GM19372 (cell line): ENCODE measurements at regions not wholly inside any gene's neighbourhood (a gene's known extent, or its start where the extent isn't known, plus 50 kb on each side); places are given as distances from the start of the nearest gene placed in this dataset.
"Not testable (repeated sequence)": the region's sequence is repeated elsewhere in the genome, so short reads cannot be mapped to it uniquely, and the experiment has no call there.

Experiments
- ATAC-seq: cut with Tn5 transposase; IDR thresholded peaks from one replicate; pipeline ENCODE4 v1.9.1; 2021; ENCODE audit warnings: mild to moderate bottlenecking, low read depth, moderate library complexity; ENCODE audit not compliant: unreplicated experiment

DNA sequence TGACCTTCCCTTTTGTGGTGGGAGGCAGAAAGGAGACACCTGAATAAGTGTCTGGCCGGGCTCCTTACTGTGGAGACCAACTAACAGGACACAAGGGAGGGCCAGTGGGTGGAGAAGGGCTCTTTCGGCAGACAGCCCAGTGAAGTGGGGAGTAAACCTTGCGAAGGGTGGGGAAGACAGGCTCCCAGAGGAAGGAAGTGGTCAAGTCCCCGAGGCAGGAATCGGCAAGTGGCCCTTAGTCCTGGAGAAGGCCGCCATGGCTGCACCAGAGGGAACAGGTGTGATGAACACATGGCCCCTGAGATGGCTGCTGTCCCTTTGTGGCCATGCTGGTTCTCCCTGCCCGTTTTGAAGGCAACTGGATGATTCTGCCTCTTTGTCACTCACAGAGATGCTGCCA, 187.2 kb upstream of the IGFBP3 start:
- ATAC-seq = no peak

DNA sequence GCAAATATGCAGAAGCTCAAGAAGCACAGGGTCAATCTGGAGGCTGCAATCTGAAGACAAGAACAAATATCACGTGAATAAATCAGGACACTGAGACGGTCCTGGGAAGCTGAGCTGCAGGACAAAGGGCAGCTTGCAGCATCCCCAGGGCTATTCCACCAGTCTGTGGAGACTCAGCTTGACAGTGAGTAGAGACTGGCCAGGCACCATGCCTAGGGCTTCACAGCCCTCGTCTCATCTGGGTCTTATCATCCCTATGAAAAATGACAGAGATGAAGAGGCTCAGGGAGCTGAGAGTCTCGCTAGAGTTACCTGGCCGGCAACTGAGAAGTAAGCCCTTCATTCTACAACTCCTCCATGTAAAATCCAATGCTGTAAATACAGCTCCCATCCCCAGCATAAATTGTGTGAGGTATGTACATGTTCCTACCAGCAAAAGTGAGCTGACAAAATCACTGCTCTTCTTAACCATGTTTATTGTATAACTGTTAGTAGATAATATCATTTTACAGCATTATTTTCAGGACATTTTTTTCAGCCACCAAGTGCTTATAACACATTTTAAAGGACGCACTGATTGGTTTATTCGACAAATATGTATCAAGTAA, 186.6 kb upstream of the IGFBP3 start:
- no peak for ATAC-seq

DNA sequence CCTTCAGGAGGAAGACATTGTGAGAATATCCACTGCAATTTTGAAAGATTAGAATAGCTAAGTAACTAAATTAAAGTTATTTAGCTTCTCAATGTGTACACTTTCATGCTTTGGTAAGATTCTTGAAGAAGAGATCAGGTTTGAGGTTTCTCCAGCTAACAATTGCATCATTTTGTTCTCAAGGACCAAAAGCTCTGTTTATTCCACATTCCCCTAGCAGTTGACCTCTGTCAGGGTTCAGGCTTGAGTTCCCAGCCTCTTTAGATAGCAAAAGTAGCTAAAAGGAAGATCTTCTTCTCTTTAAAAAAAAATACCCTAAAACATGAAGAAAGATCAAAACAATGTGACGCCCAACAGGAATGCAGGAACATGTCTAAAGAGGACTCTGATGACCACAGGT, 179.4 kb upstream of the IGFBP3 start:
- ATAC-seq = no peak

DNA sequence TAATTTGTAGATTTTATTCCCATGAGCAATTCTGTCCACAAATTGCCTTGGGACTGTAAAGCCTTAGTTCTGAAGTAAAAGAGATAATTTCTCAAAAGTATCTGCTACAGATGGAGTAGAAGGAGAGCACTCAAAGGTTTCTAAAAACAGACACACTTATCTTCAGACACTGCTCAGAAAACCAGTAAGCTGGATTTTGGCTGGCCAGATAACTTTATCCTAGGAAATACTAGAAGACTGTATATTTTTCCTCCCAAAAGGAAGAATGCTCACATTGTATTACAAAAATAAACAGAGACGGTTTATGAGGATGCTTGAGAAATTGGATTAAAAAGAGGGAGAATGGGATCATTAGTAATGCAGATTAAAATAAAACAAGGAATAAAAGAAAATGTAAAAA, 178.0 kb upstream of the IGFBP3 start:
- no peak for ATAC-seq

DNA sequence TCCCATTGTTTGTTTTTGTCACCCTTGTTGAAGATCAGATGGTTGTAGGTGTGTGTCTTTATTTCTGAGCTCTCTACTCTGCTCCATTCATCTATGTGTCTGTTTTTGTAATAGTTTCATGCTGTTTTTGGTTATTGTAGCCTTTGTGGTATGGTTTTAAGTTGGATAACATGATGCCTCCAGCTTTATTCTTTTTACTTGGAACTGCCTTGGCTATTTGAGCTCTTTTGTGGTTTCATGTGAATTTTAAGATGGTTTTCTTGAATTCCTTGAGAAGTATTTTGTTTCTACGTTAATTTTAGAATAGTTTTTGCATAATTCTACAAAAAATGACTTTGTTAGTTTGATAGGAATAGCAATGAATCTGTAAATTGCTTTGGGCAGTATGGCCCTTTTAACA, 170.0 kb upstream of the IGFBP3 start:
- ATAC-seq = no peak

DNA sequence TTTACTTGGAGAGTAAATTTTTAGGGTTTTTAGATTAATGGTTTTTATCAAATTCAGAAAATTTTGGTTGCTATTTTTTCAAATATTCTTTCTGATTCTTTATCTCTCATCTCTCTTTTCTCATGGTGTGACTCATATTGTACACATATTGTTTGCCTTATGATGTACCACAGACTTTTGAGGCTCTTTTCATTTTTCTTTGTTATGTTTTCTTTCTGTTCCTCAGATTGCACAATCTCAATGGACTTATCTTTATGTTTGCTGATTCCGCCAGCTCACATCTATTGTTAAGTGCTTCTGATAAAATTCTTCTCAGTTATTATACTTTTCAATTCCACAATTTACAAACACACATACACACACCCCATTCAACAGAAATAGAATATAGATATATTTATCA, 168.2 kb upstream of the IGFBP3 start:
- ATAC-seq = no peak

DNA sequence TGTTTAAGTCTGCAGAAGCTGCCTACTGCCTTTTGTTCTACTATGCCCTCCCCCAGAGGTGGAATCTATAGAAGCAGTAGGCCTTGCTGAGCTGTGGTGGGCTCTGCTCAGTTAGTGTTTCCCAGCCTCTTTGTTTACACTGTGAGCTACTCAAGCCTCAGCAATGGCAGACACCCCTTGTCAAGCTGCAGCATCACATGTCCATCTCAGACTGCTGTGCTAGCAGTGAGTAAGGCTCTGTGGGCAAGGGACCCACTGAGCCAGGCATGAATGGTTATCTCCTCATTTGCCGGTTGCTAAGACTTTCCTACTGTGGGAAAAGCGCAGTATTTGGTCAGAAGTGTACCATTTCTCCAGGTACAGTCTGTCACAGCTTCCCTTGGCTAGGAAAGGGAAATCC, 167.4 kb upstream of the IGFBP3 start:
- ATAC-seq = not testable (repeated sequence)

DNA sequence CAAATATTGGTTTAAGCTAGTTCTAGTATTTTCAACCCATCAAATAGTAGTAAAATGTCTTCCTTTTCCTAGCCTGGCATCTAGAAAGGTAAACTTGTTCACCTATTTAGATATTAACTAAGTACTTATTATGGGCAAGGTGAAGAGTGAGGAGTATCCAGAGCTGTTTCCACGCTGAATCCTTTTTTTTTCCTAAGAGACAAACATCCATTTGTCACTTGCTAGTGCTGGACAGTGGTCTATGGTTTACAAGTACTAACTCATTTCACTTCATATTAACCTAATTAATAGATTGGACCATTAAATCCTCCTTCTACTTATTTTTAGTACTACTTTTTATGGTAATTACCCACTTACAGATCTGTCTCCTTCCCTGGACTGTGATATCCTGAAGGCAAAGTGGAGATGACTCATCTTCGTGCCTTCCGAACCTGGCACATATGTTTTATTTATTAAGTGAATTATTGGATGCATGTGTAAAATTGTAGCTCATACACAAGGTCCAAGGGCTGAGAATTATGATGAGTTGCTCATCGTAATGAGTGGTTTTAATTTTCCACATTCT, 159.6 kb upstream of the IGFBP3 start:
- ATAC-seq = no peak

DNA sequence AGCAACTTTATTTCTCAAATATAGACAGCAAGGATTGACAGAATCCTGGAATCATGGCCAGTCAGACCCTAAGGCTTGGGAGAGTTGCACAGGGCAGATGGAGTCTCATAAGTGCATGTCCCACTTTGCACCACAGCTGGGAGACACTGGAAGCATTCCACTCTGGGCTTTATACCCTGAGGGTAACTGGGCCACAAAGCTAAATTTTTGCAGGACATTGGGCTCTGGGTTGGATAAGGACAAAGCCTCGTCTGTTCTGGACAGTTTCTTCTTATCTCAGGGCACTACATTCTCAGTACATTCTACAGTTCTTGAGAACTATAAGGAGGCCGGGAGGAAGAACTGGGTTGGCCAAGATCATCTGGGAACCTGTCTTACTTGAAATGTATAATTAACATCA, 158.3 kb upstream of the IGFBP3 start:
- no peak for ATAC-seq

DNA sequence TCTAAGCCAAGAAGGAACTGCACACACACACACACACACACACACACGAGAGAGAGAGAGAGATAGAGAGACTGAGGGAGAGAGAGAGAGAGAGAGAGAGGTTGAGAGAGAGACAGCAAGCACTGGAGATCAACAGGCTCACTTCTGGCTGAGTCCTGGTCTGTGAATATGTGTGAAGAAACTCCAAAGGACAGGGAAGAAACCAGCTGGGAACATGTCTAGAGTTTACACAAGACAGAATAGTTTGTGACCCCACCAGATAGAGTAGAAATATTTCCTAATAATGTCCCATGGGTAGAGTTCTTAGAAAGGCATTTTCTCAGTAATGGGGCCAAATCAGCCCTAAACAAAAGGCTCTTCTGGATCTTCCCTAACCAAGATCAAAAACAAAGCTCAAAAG, 155.5 kb upstream of the IGFBP3 start:
- ATAC-seq = no peak

DNA sequence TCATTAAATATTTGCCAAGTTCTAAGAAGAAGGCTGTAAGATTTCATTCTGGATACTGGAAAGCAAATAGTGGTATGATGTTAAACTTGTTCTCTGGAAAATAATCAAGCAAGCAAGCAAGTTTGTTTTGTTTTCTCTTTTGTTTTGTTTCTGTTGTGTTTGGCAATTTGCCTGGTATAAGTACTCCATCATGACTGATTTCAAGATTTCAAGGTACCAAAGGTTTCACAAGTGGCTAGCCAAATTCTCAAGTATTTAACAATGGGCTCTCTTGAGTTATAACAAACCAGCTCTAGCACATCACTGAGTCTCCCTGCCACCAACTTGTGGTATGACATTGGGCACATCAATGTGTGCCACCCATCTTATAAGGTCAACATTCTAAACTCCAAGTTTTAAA, 151.7 kb upstream of the IGFBP3 start:
- ATAC-seq = no peak

DNA sequence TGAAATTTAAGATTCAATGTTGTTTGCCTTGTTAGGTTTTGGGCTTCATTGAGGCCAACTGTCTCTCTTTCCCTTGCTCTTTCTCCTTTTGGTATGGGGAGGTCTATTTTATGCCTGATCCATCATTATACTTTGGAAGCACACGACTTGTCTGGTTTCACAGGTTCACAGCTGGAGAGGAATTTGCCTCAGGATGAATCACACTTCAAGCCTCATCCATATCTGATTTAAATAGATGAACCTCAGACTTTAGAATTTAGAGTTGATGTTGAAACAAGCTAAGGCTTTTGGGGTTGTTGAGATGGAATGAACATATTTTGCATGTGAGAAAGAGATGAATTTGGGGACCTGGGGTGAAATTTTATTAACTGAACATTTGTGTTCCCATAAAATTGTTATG, 150.5 kb upstream of the IGFBP3 start:
- no peak for ATAC-seq

DNA sequence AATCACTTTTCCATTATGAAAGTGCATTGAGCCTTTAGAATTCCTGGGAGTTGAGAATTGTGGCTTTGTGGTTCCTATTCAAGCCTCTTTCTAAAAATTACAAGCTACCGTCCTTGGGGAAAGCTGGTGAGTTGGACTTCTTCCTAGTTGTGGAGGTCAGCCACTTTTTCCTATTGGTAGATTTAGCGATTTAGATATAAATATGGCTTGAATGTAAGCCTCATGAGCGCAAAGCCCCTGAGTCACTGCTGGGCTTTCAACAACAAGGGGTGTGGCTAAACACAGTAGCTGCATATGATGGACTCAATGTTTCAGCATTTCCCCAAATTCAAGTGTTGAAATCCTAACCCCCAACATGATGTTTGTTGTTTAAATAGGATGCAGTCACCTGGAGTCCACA, 150.0 kb upstream of the IGFBP3 start:
- ATAC-seq = no peak

DNA sequence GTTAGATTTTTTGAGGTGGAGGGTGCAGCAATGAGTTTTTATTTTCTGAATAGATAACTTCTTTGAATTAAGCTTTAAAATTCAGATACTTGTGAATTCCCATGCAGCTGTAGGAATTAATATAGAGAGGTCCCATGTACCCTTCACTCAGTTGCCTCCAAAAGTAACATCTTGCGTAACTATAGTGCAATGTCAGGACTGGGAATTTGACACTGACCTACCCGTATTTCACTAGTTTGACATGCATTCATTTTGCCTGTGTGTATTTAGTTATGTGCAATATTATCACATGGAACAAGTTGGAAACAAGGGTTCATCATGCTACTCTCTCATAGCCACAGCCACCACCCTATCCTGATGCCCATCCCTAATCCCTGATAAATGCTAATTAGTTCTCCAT, 147.1 kb upstream of the IGFBP3 start:
- ATAC-seq = no peak

DNA sequence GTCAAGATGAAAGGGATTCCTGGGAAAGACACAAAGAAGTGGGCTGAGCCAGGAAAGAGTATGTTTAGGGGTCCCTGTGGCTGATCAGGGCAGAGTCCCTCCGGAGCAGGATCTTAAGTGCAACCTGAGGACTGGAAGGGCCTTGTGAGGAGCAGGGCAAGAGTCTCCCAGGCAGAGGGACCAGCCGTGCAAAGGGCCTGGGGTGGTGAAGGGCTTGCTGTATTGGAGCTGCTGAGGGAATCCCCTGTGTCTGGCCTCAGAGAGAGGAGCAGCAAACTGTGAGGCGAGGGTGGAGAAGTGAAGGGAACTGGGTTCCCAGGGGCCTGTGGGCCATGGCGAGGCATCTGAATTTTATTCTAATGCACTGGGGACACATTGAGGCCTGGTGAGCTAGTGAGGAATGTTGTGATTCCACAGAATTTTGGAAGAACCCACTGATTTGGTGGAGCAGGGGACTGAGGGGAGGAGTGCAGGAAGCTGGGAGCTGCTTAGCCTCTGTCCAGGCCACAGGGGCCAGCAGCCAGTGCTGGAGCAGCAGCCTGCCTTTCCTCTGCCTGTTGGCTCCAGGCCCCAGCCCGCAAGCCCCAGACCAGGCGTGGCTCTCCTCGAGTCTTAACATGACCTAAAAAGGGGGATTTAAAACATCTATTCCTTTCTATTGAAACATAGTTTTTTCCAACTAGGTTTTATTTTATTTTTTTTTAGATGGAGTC, 138.4 kb upstream of the IGFBP3 start:
- no peak for ATAC-seq

DNA sequence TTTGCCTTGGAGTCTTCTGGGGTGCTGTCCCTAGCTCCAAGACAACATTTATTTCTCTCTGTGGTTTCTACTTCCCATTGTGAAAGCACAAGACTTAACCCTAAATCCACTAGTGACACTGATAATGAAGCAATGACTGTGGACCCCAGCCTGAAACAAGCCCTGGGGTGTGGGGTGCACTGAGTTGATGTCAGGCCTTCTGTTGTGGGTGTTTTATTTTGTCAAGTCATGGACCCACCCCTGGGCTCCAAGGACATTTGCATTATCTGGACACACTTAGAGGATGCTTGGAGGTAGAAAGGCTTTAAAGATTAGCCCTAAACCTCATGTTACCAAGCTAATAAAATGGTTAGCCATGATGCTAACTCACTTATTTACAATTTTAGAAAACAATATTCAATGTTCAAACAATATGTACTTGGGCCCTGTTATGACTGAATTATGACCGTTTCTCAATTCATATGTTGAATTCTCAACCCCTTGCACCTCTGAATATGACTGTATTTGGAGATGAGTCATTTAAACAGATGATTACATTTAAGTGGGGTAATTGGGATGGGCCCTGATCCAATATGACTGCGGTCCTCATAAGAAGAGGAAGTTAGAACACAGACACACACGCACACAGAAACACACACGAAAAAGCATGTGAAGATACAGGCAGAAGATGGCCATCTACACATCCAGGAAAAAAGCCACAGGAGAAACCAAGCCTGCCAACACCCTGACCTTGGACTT, 137.2 kb upstream of the IGFBP3 start:
- ATAC-seq = no peak

DNA sequence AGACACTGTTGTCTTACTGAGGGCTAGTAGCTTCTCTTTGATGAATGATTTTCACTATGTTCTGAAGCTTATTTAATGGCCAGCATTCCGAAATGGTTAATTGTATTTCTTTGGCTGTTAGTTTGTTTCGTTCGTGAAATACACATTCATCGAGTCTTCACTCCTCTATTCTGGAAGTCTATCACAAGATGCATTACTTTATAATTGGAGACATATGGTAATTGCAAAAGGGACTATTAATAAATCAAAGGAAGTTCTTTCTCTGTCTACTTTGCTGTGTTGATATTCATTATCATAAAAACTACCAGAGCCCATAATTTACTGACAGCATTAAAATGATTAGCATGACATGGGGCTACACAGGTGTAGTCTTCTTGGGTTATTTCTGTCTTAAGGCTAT, 133.8 kb upstream of the IGFBP3 start:
- ATAC-seq = no peak

DNA sequence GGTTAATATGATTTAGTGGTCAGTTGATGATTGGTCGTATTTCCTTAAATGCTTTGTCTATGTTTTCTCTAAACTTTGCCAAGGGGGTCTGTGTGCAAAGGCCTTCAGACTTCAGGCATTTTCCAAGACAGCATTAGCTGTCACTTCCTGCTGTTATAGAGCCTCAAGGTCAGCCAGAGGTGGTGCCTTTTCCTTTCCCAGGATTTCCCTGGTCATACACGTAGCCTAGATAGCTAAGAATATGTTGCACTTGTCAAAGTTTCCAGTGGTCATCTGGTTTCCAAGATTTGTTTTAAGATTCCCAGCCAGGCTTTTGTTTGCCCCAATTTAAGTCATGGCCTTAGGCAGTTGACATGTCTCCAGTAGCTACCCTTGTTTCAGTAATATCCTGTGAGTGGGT, 133.2 kb upstream of the IGFBP3 start:
- no peak for ATAC-seq

DNA sequence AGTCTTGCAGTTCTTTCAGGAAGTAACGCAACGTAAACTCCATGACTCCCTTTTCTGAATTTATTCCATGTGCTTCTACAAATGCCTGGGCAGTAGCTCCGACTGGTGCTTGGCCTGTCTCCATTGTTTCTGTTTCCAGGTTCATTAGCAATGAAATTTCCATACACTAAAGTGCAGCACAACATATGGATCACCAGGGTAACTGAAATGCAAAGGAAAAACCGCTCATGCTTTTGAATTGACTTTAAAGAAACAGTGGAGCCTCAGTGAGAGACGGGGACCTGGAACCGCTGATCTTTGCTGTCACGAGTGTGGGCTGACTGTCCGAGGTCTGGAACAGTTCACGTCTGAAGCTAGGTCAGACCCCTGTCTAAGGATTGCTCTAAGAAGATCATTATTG, 126.5 kb upstream of the IGFBP3 start:
- no peak for ATAC-seq

DNA sequence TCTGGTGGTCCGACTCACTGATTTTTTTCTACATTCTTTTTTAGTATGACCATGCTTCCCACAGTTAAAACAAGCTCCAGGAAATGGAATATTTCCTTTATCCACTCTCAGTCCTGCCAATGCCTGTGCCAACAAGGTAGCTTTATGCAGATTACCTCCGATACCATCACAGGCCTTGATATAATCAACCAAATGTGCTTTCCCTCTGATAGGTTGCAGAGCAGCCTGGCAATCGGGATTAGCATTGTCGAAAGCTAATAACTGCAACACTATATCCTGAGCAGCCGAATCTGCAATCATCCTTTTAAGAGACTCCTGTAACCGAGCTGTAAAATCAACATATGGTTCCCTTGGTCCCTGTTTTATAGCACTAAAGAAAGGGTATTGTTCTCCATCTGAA, 122.3 kb upstream of the IGFBP3 start:
- not testable (repeated sequence) for ATAC-seq

DNA sequence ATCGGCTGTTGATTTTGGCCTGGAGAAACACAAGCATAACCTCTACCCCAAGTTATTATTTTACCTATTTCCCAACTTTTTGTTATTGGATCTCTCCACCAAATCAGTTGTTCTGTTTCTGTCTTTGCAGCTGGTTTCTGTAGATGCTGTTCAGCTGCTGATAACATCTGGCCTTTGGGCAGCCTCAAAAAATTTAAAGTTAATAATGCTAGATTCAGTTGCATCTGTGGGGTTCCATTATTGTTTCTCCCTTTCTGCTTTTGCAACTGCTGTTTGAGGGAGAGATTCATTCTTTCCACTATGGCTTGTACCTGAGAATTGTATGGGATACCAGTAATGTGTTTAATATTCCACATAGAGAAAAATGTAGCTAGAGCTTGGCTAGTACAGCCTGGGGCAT, 118.7 kb upstream of the IGFBP3 start:
- ATAC-seq = not testable (repeated sequence)

DNA sequence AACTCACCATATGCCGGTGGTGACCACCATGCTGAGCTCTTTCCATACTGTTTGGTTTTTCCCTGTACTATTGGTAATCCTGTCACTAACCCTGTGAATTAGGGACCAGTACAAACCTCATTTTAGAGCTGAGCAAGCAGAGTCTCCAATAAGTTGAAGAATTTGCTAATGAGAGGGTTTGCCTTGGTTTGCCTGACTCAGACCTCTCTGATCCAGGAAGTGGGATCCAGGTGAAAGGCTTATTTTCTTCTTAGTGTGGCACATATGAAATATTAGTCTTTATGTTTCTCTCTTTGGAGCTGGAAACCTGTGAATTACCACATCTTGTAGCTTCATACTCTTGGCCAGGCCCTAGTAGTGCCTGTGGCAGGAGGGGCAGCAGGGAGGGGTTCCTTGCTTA, 114.1 kb upstream of the IGFBP3 start:
- no peak for ATAC-seq
